Activated CD8-positive, alpha-beta T cell treated with anti-CD3 and anti-CD28 coated beads for 36 hours (primary cell): ENCODE measurements at regions not wholly inside any gene's neighbourhood (a gene's known extent, or its start where the extent isn't known, plus 50 kb on each side); places are given as distances from the start of the nearest gene placed in this dataset.

Experiments
- ATAC-seq: fragments of 200-7000 bp; cut with Tn5 transposase; one replicate; pipeline ENCODE4 v1.10.0; 2021; ENCODE audit warnings: mild to moderate bottlenecking, moderate library complexity
- CTCF ChIA-PET: fragments of 350-600 bp; sonication (Branson Sonifier 250); formaldehyde crosslinking; loops from one replicate; lab custom pipeline; 2021; ENCODE audit warnings: antibody characterized with exemption; lab: Charles Lee
- POLR2A ChIA-PET: fragments of 350-600 bp; sonication (Branson Sonifier 250); formaldehyde crosslinking; loops from one replicate; lab custom pipeline; 2021; ENCODE audit warnings: antibody characterized with exemption; lab: Charles Lee
- DNase-seq: peaks from one replicate; pipeline ENCODE4 v3.0.0-alpha.2; 2020
- H3K27ac Mint-ChIP-seq: one replicate; pipeline ENCODE4 v1.8.0; 2021; ENCODE audit warnings: mild to moderate bottlenecking, mixed read lengths
- H3K27me3 Mint-ChIP-seq: one replicate; pipeline ENCODE4 v1.8.0; 2021; ENCODE audit warnings: mixed read lengths
- H3K36me3 Mint-ChIP-seq: one replicate; pipeline ENCODE4 v1.8.0; 2021; ENCODE audit warnings: low read depth, mixed read lengths
- H3K4me1 Mint-ChIP-seq: one replicate; pipeline ENCODE4 v1.8.0; 2021; ENCODE audit warnings: low read depth, mixed read lengths
- H3K4me3 Mint-ChIP-seq: one replicate; pipeline ENCODE4 v1.8.0; 2021; ENCODE audit warnings: mild to moderate bottlenecking, moderate library complexity, mixed read lengths
- H3K9me3 Mint-ChIP-seq: one replicate; pipeline ENCODE4 v1.8.0; 2021; ENCODE audit warnings: mixed read lengths
- CTCF ChIP-seq: fragments of 200-600 bp; IDR thresholded peaks from one replicate; pipeline ENCODE4 v1.8.0; 2022; ENCODE audit warnings: antibody characterized with exemption, mild to moderate bottlenecking
- intact Hi-C: fragments of 100-400 bp; cut with micrococcal nuclease; formaldehyde crosslinking; loops from one replicate; pipeline ENCODE4 v1.10.0; 2022

GRCh38 chr21:32061729-32062128 lies 188.9 kb downstream of the HUNK start:
- Mint-ChIP-seq H3K27me3 (peaks cover 3% of the 10 kb centered on the region), H3K4me3 (no peak overlapping the region), H3K9me3 (no peaks in the 10 kb centered on the region), H3K4me1 (no peaks in the 10 kb centered on the region), H3K27ac (no peak overlapping the region), H3K36me3 (no peaks in the 10 kb centered on the region)
- no peak for DNase-seq
- TF ChIP-seq CTCF, result no peak
- ChIA-PET POLR2A (no interaction called here), CTCF (no interaction called here)
- intact Hi-C loops, result no loop called here
- no peak for ATAC-seq

GRCh38 chr21:32056791-32057190 lies 184.0 kb downstream of the HUNK start:
- no peak for TF ChIP-seq CTCF
- peaks cover 9% of the 10 kb centered on the region for H3K9me3 Mint-ChIP-seq
- H3K4me3 Mint-ChIP-seq, result no peak overlapping the region
- H3K4me1 Mint-ChIP-seq, result no peaks in the 10 kb centered on the region
- ATAC-seq (no peak), DNase-seq (no peak)
- intact Hi-C loops, result no loop called here
- no peaks in the 10 kb centered on the region for H3K36me3 Mint-ChIP-seq
- ChIA-PET CTCF (no interaction called here), POLR2A (no interaction called here)
- no peak overlapping the region for H3K27ac Mint-ChIP-seq
- H3K27me3 Mint-ChIP-seq, result no peaks in the 10 kb centered on the region

GRCh38 chr21:32055305-32055704 lies 182.5 kb downstream of the HUNK start:
- Mint-ChIP-seq H3K27ac (no peak overlapping the region), H3K9me3 (peaks cover 13% of the 10 kb centered on the region), H3K4me1 (no peaks in the 10 kb centered on the region), H3K4me3 (no peak overlapping the region), H3K27me3 (no peaks in the 10 kb centered on the region), H3K36me3 (no peaks in the 10 kb centered on the region)
- intact Hi-C loops, result no loop called here
- CTCF ChIA-PET, result interaction anchor here (0.9 kb wide), 1 partner anchor 33 kb away, joined by 3 read pairs; no protein-coding TSS in a partner anchor
- no peak for ATAC-seq
- POLR2A ChIA-PET, result no interaction called here
- DNase-seq, result no peak
- no peak for TF ChIP-seq CTCF
